Activated CD4-positive, alpha-beta T cell treated with anti-CD3 and anti-CD28 coated beads, Interleukin-2, Interleukin-6, amounts not matched to agents 100 ng/mL and 50 ng/mL, durations not matched to agents 16 hours and 8 hours (primary cell): ENCODE measurements at regions not wholly inside any gene's neighbourhood (a gene's known extent, or its start where the extent isn't known, plus 50 kb on each side); places are given as distances from the start of the nearest gene placed in this dataset.

Source experiments
- DNase-seq: peaks from one replicate; pipeline ENCODE4 v3.0.0-alpha.2; 2020

DNA sequence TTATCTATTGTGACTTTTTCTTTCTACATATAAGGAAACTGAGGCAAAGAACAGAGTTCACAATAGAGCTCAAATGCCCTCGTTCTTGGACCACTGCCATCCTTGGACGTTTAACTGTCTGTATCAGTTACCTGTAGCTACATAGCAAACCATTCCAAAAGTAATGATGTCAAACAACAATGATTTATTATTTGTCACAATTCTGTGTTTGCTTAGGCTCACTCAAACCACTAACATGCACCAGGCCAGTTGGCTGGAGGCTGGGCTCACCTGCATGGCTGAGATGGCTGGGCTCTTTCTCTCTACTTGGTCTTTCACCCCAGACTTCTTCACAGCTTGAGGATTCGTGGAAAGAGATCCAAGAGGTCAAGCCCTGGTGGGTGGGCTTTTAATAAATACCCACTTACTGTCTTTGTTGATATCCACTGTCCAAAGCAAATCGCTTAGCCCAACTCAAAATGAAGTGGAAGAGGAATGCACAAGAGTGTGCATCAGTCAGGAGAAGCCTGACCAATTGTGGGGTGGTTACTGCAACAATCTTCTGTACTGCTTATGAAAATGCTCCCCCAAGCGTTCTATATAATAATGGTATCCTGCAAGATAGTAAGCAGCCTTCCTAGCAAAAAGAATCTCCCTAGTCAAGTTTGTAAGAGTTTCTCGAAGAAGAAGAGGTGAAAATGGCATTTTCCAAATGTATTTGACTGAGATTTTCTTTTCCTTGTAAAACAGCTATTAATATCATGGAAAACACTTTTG lies 163.5 kb upstream of the NT5C1B start:
- DNase-seq = no peak

- no peak for DNase-seq
These were observed 162.7 kb upstream of the NT5C1B start for GRCh38 chr2:18752022-18752493.

GRCh38 chr2:18750672-18751554 lies 161.5 kb upstream of the NT5C1B start:
- no peak for DNase-seq

DNA sequence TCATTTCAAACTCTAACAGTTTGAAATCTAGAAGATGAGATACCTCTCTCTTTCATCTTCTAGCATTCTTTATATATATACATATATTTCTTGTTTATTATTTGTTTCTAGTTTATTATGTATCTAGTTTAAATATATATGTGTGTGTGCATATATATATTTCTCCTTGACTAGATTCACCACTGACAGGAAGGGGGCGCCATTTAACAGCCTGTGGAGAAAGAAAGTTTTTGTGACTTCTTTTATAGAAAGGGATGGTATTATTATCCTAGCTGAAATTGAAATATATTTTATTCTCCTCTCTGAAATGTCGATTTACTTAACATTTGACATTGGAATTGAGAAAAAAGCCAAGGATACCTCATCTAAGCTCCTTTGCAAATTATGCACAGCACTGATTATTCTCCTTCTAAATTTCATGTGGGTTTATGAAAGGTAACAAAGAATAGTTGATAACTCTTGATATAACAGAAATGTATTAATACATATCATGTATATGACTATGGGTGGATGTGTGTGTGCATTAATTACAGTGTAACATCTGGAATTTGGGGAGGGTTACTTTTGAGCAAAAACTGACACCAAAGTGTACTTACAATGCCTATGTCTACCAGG lies 160.7 kb upstream of the NT5C1B start:
- peak; percentile 50 for DNase-seq

DNA sequence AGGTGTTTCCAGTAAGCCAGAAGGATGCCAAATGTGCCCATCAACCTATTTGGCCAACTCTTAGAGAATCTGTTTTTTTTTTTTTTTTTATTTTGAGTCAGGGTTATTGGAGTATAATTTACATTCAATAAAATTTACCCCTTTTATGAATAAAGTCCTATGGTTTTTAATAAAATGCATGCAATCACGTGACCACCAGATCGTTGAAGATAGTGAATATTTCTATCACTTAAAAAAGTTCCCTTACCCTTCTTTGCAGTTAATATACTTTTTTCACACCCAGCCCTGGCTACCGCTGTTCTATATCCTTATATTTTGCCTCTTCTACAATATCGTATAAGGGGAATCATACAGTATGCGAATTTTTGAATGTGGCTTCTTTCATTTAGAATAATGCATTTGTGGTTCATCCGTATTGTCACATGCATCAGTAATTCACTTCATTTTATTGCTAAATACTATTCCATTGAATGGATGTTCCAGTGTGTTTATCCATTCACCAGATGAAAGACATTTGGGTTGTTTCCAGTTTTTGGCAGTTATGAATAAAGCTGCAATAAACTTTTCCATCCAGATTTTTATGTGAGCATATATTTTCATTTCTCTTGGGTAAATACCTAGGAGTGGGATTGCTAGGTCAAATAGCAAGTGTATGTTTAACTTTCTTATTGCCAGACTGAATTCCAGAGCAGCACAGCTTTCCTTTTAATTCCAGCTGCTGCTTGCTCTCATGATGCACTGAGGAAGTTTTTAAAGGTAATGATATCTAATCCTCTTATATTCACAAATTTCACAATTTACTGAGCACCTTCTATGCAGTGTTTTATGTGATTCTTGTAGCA lies 156.3 kb upstream of the NT5C1B start:
- no peak for DNase-seq

DNA sequence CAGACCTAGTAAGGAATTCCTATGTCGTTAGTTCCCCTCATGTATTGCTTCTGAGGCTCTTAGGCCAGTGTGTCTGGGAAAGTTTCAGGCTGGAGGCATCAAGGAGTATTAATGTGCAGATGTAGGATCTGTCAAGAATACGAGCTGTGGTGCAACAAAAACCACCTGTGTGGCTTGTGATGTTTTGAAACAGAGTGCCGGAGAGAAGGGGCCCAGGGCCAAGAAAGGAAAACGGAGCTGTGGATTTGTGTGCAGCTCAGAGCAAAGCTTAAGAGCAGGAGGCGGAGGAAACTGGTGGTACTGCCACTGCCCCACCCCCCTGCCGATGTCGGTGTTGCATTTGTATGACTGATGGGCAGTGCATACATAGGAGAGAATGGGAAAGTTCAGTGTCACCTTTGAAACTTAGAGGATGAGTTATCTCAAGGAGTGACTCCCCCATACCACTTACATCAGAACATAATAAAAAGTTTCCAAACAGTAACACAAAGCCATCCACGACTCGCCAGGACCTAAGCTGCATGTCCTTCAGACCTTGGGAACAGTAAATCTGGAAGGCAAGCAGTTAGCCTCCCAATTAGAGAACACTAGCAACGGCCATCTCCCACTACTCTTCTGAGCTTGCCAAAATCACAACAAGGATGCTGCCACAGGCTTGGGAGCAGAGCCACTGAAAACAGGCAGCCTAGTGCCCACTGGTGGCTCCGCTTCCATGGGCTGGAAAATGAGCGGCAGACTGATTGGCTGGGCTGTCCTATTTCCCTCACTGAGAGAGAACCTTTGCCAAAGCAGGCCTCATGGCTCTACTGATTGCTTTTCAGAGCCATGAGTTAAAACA lies 152.7 kb upstream of the NT5C1B start:
- no peak for DNase-seq

GRCh38 chr2:18741191-18741590 lies 151.8 kb upstream of the NT5C1B start:
- DNase-seq = no peak

DNA sequence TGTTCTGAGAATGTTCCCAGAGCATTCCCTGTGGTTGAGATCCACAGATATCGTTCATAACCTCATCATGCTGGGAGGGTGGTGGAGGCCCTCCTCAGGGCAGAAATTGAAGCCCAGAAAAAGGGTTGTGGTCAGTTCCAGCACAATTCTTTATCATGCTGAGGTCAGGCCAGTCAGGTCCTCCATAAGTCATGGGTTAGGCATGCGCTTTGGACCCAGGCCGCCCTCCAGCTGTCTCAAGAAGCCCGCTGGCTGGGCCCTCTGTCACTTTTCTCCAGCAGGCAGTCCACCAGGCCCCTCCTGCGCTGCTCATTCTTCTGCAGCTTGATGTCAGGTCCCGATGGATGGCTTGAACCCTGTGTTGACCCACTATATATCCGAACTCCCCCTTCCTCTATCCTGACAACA lies 151.1 kb upstream of the NT5C1B start:
- DNase-seq = no peak

- no peak for DNase-seq
These were observed 142.3 kb upstream of the NT5C1B start for GRCh38 chr2:18731666-18732065.

- DNase-seq = no peak
These were observed 135.2 kb upstream of the NT5C1B start for GRCh38 chr2:18724371-18725145.

DNA sequence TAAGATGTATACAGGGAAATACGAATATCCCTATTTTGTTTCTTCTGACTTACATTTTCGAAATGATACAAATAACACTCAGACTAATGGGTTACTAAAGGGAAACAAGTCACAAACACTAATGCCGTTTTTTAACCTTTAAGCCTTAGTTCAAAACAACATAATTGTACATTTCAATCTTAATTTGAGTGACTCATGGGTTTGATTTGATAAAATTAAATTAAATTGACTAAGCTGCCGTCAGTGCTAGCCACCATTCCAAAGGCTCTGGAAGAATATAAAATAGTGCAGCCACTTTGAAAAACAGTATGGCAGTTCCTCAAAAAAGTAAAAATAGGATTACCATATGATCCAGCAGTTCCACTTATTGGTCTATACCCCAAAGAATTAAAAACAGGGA lies 133.8 kb upstream of the NT5C1B start:
- no peak for DNase-seq

DNA sequence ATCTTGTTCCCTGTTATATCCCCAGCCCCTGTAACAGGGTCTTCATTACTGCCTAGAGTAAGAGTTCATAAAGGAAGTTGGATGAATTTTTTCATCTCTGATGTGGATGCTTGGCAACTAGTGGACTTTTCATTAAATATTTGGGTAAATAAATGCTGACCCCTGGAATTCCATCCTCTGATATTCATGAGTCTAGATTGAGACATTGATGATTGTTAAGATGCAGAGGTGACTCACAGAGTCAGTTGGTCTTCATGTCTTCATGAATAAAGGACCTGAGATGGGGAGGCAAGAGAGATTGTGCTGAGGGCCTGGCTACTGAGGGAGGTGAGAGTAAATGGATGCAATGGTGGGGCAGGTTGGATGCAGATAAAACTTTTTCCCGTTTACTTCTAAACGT lies 132.7 kb upstream of the NT5C1B start:
- DNase-seq = no peak

GRCh38 chr2:18721038-18721922 lies 131.9 kb upstream of the NT5C1B start:
- DNase-seq = no peak

DNA sequence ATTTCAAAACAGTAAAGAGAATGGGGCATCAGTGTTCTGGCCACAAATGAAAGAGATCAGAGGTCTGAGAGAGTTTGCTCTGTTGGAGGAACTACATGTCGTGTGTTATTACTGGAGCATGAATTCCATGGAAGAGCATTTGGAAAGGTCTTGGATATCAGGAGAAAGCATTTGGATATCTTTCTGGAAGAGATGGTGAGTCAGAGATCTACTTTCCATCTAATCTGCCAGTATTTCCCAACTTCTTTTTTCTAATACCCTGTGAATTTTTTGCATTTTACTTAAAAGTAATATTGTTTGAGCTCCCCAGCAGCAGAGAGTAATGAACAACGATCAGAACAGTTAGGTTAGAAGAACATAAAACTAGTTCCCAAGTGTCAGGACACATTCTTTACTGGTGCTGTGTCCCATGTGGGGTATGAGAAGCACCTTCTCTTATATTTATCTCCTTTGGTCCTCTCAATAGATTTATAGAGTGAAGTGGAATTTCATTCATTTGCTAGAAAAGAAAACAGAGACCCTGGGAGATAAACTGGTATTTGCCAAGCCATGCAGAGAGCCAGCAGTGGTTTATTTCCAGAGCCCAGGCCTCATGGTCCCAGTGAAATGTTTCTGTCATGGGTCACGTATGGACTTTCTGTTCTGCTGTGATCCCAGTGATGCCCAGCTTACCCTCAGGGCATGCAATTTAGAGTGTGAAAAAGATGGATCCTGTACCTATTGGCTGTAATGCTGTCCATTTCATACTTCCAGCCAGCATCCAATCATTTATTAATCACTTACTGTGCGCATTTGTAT lies 130.8 kb upstream of the NT5C1B start:
- DNase-seq = no peak

DNA sequence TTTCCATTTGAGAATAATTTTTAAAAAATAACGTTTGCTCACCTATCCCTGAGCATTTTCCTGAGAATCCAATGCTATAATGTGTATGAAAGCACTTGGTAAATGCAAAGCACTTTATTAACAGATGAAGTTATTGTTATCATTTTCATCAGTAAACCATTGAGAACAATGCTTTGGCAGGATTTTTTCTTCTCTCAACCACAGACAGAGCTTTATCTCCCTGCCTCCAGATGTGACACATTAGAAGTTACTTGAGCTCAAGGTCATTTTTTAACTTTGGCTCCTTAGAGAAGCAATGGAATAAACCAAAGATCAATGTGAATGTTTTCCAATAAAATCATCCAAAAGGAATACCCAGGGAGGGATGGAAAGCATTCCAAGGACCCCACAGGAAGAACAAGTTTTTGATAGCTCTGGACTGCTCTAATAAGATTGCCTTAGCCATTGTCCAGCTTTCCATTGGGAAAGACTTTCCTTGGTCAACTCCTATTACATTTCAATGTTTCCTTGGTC lies 118.9 kb upstream of the NT5C1B start:
- no peak for DNase-seq

GRCh38 chr2:18706001-18706400 lies 116.6 kb upstream of the NT5C1B start:
- DNase-seq = no peak

DNA sequence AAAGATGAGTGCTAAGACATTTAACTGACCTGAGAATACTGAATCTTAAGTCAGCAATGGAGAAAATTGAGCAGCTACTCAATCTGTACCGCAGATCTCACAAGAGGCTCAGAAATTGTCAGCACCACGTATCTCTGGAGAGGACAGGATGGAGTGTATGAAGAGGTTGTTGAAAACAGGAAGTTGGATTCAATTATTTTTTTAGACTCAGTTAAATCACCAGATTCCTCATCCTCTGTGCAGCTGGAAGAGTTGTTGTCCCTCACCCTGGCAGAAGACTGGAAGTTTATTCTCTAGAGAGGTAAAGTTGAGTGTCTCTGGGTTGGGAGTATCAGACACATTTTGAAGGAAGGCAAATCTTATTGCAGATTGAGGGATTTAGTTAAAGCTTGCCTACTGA lies 114.9 kb upstream of the NT5C1B start:
- DNase-seq = no peak

DNA sequence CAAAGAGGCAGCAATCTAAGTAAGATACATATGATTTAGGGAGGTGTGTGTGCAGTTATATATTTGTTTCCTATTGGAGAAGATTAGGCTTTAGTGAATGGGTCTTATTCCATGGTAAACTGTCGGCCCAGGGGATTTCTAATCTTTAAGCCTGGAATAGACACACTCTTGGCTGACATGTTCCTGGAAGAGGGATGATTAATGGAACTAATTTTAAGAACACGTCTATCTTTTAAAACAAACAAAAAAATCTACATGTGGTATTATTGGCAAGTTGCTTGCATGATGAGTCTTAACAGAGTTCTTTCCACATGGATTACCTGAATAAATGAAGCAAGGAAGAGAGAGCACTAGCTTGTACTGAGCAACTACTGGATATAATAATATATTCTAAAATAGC lies 114.2 kb upstream of the NT5C1B start:
- no peak for DNase-seq

- DNase-seq = no peak
These were observed 112.6 kb upstream of the NT5C1B start for GRCh38 chr2:18701981-18702380.
